Muscle layer of colon (tissue), 2 donors: ENCODE measurements at regions not wholly inside any gene's neighbourhood (a gene's known extent, or its start where the extent isn't known, plus 50 kb on each side); places are given as distances from the start of the nearest gene placed in this dataset.
"Not testable (repeated sequence)": the region's sequence is repeated elsewhere in the genome, so short reads cannot be mapped to it uniquely, and the experiment has no call there.

Experiments
- H3K27ac ChIP-seq: one replicate; pipeline ENCODE4 v1.7.0; 2013; ENCODE audit warnings: low read depth, mild to moderate bottlenecking, low read length, moderate library complexity
- H3K27me3 ChIP-seq, 2 donors: one replicate each; pipeline ENCODE4 v1.7.0; 2013; ENCODE audit warnings: low read length in 2 of 2, mild to moderate bottlenecking in 2 of 2; ENCODE audit not compliant: insufficient read depth in 2 of 2, control insufficient read depth in 1 of 2
- H3K36me3 ChIP-seq: one replicate; pipeline ENCODE4 v1.7.0; 2013; ENCODE audit warnings: mild to moderate bottlenecking, low read length; ENCODE audit not compliant: insufficient read depth
- H3K4me1 ChIP-seq: one replicate; pipeline ENCODE4 v1.7.0; 2013; ENCODE audit warnings: mild to moderate bottlenecking, low read length; ENCODE audit not compliant: insufficient read depth
- H3K4me3 ChIP-seq, 2 donors: one replicate each; pipeline ENCODE4 v1.7.0; 2013; ENCODE audit warnings: low read length in 2 of 2, low read depth in 1 of 2, mild to moderate bottlenecking in 1 of 2, moderate library complexity in 1 of 2
- H3K9ac ChIP-seq: one replicate; pipeline ENCODE4 v1.7.0; 2013; ENCODE audit warnings: low read length
- H3K9me3 ChIP-seq: one replicate; pipeline ENCODE4 v1.7.0; 2013; ENCODE audit warnings: mild to moderate bottlenecking, low read length
- donor health status: abdominal sarcoma.
- donor health status: Adenocarcinoma of cecum.

GRCh38 chr18:1499265-1499664 is 594.6 kb downstream of the ADCYAP1 start:
- Histone ChIP-seq H3K4me1 (no peaks in the 10 kb centered on the region), H3K27me3 (no peaks in the 10 kb centered on the region)

GRCh38 chr18:1503847-1504246 is 599.2 kb downstream of the ADCYAP1 start:
- Histone ChIP-seq H3K4me1 (no peaks in the 10 kb centered on the region), H3K36me3 (no peaks in the 10 kb centered on the region), H3K27ac (no peak overlapping the region), H3K9me3 (no peaks in the 10 kb centered on the region), H3K4me3 (no peak overlapping the region), H3K27me3 (no peaks in the 10 kb centered on the region), H3K9ac (no peak overlapping the region)

More at GRCh38 chr18:1499265-1499664, 594.6 kb downstream of the ADCYAP1 start:
- Histone ChIP-seq H3K4me3 (no peak overlapping the region), H3K9ac (no peak overlapping the region), H3K36me3 (no peaks in the 10 kb centered on the region), H3K27ac (no peak overlapping the region), H3K9me3 (no peaks in the 10 kb centered on the region)

GRCh38 chr18:1505856-1506255 is 601.2 kb downstream of the ADCYAP1 start:
- Histone ChIP-seq H3K9me3 (no peaks in the 10 kb centered on the region), H3K27ac (no peak overlapping the region), H3K4me3 (no peak overlapping the region), H3K27me3 (no peaks in the 10 kb centered on the region), H3K36me3 (no peaks in the 10 kb centered on the region), H3K9ac (no peak overlapping the region), H3K4me1 (no peaks in the 10 kb centered on the region)

DNA sequence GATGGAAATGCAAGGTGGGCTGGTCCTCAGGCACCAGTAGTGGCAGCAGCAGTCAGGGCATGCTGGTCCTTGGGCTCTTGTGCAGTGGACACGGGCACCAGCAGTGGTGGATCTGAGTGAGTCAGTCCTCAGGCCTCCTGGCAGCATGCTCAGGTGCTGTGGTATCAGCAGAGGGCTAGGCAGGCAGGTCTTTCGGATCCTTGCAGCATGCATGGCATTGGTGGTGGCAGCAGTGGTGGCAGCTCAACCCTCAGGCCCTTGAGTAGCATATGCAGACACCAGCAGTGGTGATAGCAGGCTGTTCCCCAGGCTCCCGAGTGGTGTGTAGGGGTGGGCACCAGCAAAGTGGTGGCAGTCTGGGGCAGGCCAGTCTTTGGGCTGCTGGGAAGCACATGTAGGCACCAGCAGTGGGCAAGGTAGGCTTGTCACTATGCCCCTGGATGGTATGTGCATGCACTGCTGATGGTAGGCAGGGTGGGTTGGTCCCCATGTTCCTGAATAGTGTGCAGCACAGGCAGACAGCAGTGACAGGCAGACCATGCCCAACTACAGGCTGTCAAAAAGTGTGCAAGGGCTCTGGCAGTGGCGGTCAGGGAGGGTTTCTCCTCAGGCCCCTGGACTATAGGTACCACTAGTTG is 606.0 kb downstream of the ADCYAP1 start:
- Histone ChIP-seq H3K4me3 (no peak overlapping the region), H3K4me1 (no peaks in the 10 kb centered on the region), H3K9me3 (no peaks in the 10 kb centered on the region), H3K36me3 (no peaks in the 10 kb centered on the region), H3K27ac (no peak overlapping the region), H3K9ac (no peak overlapping the region), H3K27me3 (no peaks in the 10 kb centered on the region)

- H3K36me3 ChIP-seq: no peaks in the 10 kb centered on the region
- no peak overlapping the region for H3K9ac ChIP-seq
- H3K27ac ChIP-seq: no peak overlapping the region
Measured at GRCh38 chr18:1511619-1512311, 607.1 kb downstream of the ADCYAP1 start.

GRCh38 chr18:1513519-1513918 is 608.8 kb downstream of the ADCYAP1 start:
- Histone ChIP-seq H3K4me3 (no peak overlapping the region), H3K27ac (no peak overlapping the region), H3K9ac (no peak overlapping the region), H3K4me1 (no peaks in the 10 kb centered on the region), H3K9me3 (no peaks in the 10 kb centered on the region), H3K27me3 (no peaks in the 10 kb centered on the region), H3K36me3 (no peaks in the 10 kb centered on the region)

More at GRCh38 chr18:1511619-1512311, 607.1 kb downstream of the ADCYAP1 start:
- no peaks in the 10 kb centered on the region for H3K27me3 ChIP-seq
- no peaks in the 10 kb centered on the region for H3K4me1 ChIP-seq
- H3K4me3 ChIP-seq: no peak overlapping the region
- H3K9me3 ChIP-seq: no peaks in the 10 kb centered on the region

DNA sequence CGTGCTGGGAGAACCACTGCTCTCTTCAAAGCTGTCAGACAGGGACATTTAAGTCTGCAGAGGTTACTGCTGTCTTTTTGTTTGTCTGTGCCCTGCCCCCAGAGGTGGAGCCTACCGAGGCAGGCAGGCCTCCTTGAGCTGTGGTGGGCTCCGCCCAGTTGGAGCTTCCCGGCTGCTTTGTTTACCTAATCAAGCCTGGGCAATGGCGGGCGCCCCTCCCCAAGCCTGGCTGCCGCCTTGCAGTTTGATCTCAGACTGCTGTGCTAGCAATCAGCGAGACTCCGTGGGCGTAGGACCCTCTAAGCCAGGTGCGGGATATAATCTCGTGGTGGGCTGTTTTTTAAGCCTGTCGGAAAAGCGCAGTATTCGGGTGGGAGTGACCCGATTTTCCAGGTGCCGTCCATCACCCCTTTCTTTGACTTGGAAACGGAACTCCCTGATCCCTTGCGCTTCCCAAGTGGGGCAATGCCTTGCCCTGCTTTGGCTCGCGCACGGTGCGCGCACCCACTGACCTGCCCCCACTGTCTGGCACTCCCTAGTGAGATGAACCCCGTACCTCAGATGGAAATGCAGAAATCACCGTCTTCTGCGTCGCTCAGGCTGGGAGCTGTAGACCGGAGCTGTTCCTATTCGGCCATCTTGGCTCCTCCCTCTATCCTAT is 617.0 kb downstream of the ADCYAP1 start:
- H3K4me3 ChIP-seq, H3K27ac ChIP-seq, H3K27me3 ChIP-seq, H3K9me3 ChIP-seq, H3K4me1 ChIP-seq, H3K9ac ChIP-seq, H3K36me3 ChIP-seq: not testable (repeated sequence)

DNA sequence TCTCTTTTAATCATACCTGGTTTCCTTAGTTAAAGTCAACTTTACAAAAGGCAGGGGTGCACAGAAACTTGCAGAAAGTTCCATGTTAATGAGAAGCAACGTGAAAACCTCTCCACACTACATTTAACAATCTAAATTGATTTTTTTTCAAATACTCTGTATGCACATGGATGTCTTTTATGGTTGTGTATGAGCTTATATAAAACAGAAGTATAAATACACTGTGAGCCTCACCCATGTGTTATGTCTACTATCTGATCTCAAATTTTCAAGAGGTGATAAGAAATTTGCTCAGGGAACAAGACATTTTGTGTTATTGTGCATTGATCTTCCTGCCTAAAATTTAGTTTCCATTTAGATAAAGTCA is 617.6 kb downstream of the ADCYAP1 start:
- Histone ChIP-seq H3K9me3 (no peaks in the 10 kb centered on the region), H3K4me3 (no peak overlapping the region), H3K9ac (no peak overlapping the region), H3K27ac (no peak overlapping the region), H3K36me3 (no peaks in the 10 kb centered on the region), H3K27me3 (no peaks in the 10 kb centered on the region), H3K4me1 (no peaks in the 10 kb centered on the region)

DNA sequence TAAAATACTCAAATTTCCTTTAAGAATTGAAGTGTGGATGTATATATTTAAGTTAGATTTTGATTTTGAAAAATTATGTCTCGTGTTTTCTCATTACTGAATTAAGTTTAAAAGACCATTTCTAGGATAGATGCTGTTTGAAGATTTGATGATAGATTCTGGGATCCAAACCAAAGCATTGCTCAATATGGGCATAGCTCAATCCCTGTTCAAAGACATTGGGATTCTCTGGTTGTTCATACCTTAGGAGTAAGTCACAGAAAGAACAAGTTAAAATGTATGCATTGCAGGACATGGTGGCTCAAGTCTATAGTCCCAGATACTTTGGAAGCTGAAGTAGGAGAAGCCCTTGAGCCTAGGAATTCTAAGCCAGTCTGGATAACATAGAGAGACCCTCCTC is 622.3 kb downstream of the ADCYAP1 start:
- Histone ChIP-seq H3K4me1 (no peaks in the 10 kb centered on the region), H3K9me3 (no peaks in the 10 kb centered on the region), H3K36me3 (no peaks in the 10 kb centered on the region), H3K27me3 (no peaks in the 10 kb centered on the region), H3K4me3 (no peak overlapping the region), H3K9ac (no peak overlapping the region), H3K27ac (no peak overlapping the region)

GRCh38 chr18:1527805-1528204 is 623.1 kb downstream of the ADCYAP1 start:
- Histone ChIP-seq H3K4me3 (no peak overlapping the region), H3K36me3 (no peaks in the 10 kb centered on the region), H3K9ac (no peak overlapping the region), H3K9me3 (no peaks in the 10 kb centered on the region), H3K27me3 (no peaks in the 10 kb centered on the region), H3K4me1 (no peaks in the 10 kb centered on the region), H3K27ac (no peak overlapping the region)

- H3K27ac ChIP-seq: no peak overlapping the region
- H3K9ac ChIP-seq: no peak overlapping the region
- H3K9me3 ChIP-seq: no peaks in the 10 kb centered on the region
- H3K4me3 ChIP-seq: no peak overlapping the region
- H3K36me3 ChIP-seq: no peaks in the 10 kb centered on the region
- H3K27me3 ChIP-seq: no peaks in the 10 kb centered on the region
- H3K4me1 ChIP-seq: no peaks in the 10 kb centered on the region
Measured at GRCh38 chr18:1528447-1528846, 623.8 kb downstream of the ADCYAP1 start.
